HCEC 1CT (cell line): ENCODE measurements at regions not wholly inside any gene's neighbourhood (a gene's known extent, or its start where the extent isn't known, plus 50 kb on each side); places are given as distances from the start of the nearest gene placed in this dataset.

Experiments
- DNase-seq: peaks from one replicate; pipeline ENCODE4 v3.0.0-alpha.2; 2017

DNA sequence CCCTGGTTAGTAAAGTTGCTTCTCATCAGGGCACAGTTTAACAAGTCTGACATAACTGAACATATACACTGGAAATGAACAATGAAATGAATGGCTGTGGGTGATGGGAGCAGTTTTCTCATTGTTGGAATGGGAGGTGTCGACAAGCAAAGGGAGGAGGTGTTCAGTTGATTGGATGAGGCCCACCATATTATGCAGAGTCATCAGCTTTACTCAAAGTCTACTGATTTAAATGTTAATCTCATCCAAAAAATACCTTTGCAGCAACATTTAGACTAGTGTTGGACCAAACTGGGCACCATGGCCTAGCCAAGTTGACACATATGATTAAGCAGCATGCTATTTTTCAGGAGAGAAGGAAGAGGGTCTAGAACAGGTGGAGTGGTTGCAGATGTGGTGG lies 201.7 kb downstream of the RAMP3 start:
- no peak for DNase-seq

DNA sequence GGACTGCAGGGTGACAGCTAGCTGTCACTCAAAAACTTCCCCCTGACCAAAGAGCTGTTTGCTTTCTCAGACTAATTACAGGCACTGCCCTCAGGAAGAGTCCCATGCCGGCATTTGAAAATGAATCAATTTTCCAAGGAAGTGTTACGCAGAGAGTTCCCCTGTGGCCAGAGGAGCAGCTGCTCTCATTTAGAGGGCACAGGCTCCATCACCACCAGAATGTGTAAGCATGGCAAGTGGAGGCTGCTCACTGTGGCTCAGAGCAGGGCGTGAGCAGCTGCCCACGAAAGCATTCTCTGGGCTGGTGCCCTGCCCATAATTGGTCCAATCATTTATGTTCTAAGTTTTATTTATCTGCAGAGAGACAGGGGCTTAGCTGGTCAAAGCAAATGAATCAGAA lies 202.2 kb downstream of the RAMP3 start:
- no peak for DNase-seq

DNA sequence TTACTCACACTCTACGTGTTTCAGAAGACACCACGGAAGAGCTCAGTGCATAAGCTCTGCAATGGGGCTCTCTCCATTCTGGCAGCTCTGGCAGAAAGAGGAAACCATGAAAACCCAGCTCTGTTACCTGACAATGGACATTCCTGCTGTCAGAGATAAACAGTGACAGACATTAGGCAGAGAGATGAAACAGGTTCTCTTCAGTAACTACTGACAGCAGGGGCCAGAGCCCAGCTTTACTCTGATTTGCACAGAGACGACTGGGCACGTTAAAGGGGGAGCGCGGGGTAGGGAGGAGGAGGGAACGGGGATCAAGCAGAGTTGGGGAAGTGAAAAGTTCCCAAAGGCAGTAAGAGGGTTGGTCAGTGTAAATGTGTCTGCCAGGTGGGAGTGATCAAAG lies 206.1 kb downstream of the RAMP3 start:
- DNase-seq: no peak

DNA sequence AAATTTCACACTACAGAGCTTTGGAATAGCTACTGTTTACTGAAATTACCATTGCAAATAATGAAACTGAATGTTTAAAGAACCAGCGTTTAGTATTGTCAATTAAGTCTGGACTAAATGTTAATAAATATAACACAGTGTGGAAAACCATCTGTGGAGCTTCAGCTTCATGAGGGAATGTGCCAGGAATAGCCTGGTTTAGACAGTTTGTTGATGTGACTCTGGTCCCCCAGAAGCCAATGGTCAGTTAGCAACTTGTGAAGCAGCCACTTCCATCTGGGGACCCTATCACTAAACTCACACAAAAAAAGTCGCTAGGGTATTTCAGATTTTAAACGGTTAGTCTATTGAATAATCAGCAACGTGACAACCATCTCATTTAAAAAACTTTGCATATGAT lies 207.8 kb downstream of the RAMP3 start:
- no peak for DNase-seq

DNA sequence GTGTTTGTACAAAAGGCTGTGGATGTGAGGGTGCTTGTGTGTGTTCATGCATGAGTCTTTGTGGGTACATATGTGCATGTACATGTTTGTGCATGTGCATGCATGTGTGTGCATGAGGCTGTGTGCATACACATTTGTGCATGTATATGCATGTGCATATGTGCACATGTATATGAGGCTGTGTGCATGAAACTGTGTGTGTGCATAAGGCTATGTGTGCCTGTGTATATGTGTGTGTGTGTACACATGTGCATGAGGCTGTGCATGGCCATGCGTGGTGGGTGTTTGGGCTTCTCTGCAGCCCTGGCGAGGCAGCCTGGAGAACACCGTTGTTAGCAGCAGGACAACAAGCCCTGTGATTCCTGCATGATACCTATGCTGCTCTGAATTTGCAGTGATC lies 207.7 kb upstream of the ADCY1 start:
- no peak for DNase-seq

DNA sequence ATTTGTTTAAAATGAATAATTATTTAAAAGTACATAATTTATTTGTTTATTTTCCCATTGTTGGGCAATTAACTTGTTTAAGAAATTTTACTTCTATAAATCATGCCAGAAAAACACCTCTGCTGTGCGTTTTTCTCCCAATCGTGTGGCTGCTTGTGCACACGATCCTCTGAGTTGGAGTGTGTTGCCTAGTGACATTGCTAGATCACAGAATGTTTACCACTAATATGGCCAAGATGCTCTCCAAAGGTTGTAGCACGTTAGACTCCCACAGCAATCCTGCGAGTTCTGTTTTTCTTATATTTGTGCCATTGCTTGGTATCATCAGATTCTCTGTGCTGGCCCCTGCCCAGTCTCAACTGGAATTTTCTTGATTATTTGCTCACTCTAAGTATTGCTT lies 207.1 kb upstream of the ADCY1 start:
- DNase-seq: no peak

DNA sequence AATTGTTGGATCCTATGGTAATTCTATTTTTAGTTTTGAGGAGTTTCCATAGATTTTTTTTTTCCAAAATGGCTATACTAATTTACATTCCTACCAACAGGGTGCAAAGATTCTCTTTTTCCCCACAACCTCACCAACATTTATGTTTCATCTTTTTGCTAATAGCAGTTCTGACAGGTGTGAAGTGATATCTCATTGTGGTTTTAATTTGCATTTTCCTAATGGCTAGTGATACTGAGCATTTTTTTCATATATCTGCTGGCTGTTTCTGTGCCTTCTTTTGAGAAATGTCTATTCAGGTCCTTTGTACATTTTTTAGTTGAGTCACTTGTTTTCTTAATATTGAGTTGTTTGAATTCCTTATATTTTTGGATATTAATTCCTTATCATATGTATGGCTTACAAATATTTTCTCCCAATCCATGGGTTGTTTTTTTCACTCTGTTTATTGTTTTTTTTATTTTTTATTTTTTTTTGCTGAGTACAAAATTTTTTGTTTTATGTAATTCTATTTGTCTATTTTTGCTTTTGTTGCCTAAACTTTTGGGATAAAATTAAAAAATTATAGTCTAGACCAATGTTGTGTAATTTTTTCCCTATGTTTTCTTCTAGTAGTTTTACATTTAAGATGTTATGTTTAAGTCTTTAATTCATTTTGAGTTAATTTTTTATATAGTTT lies 205.9 kb upstream of the ADCY1 start:
- no peak for DNase-seq

DNA sequence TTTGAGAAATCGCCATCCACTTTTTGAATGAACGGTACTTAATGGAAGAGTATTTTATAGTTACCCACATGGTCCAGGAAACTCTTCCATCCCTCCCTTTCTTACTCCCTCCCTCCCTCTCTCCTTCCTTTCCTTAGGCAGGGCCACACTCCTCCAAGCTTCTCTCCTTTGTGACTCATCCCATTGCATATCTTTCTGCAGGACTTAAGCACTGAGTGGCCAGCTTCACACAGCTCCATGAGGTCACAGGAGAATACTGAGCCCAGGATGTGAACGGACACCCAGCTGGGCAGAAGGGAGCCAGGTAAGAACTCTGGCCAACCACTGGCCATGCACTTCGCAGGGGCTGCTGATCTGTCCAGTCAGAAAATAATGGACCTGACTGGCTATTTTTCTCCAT lies 189.7 kb upstream of the ADCY1 start:
- DNase-seq: peak; percentile 51

DNA sequence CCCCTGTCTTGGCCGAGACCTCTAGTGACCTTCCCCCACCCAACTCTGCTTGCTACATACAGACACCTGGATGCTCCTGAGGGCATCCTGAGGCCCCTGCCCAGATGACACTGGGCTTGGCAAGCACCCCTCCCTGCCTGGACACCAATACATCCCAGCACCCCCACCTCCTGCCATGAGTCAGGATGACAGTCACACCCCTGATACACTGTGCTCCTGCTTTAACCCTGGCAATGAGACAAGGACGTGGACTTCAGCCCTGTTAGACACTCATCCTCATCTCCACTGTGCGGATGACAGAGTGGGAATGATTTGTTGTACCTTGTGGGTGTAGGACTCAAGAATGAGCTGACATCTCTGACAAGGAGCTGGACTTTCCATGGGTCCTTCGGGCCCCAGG lies 186.3 kb upstream of the ADCY1 start:
- no peak for DNase-seq

DNA sequence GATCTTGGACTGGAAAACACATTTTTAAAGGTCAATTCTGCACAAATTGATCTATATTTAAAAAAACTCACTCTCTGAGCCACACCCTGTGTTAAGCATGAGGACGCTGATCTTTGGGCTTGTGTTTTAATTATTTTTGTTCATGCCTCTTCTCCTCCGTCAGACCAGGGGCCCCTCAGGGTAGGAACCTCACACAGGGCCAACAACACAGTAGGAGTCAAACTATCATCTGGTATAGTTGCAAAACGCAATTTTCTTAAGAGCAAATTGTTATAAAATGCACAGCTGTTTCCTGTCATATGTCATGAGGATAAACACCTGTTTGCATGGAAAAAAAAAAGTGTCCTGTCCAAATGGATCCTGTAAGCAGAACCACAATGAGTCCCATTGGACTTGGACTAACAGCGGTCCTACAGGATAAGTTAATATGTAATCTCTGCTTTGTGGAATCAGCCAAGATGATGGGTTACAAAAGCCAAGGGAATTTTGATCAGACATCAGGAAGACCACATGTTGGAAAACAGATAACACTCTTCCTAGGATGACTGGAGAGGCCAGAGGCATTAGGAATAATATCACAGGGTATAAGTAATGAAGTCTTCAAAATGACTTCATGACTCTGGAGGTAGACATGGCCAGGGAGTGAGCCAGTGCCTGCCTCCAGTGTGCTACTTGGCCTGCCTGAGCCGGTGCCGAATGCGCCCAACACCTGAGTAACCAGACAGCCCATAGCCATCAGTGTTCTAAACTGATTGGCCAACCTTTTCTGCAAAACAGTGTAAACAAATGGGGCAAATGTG lies 184.9 kb upstream of the ADCY1 start:
- peak; percentile 33 for DNase-seq

DNA sequence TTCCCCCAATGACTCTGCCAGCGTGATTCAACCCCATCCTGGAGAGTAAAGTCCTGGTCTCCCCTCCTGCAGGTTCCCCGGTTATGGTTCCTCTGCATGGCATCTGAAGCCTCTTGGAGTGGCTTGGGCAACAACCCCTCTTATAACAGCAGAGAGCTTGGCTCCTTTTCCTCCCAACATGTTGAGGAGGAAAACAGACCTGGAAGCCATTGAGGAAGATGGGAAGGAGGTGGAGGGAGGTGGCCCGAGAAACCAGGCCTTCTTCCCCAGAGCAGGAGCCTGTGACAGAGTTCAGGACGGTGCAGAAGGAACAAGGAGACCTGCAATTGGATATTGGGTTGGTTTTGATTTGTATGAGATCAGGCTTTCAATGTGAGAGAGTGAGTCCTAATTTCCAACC lies 184.0 kb upstream of the ADCY1 start:
- DNase-seq: no peak

DNA sequence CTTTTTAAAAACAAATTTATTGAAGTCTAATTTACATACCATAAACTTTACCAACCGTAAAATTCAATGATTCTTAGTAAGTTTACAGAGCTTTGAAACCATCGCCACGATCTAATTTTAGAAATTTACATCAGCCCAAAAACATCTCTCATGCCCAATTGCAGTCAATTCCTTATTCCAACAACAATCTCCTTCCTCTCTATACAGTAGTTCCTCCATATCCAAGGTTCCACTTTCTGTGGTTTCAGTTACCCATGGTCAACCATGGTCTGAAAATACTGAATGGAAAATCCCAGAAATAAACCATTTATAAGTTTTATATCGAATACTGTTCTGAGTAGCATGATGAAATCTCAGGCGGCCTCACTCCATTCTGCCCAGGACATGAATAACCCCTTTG lies 183.4 kb upstream of the ADCY1 start:
- DNase-seq: no peak

DNA sequence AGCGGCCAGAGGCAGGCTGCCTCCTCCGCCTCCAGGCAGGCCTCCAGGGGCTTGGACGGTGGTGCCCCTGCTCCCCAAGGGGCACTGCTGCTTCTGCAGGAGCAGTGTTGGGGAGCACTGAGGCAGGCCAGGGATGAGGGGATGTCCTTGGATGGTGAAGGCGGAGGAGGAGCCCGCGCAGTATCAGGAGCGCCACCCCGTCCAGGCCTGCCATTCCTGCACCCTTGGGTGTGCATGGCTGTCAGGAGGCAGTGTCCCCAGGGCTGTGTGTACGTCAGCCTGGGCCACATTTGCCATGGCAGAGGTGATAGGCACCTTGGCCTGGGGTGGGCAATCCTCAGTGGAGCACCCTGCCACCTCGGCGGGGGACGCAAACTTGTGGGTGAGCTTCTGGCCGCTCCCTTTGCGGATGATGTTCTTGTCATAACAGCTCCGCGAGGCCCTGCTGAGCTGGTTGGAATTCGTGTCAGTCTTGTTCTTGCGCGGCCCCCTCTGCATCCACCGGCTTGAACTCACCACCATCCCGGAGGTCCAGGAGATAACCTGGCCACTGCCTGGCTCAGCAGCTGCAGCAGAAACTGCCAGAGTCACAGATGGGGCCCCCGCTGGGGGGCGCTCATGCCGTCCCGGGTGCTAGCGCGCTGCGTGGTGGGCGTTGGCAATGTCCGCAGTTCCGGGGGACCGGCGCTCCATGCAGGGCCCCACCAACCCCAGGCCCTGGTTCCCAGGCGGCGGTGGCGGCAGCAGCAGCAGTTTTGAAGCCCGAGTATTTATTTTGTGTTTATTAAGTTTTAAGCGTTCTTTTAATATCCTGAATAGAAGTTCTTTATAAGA lies 182.3 kb upstream of the ADCY1 start:
- DNase-seq: no peak

DNA sequence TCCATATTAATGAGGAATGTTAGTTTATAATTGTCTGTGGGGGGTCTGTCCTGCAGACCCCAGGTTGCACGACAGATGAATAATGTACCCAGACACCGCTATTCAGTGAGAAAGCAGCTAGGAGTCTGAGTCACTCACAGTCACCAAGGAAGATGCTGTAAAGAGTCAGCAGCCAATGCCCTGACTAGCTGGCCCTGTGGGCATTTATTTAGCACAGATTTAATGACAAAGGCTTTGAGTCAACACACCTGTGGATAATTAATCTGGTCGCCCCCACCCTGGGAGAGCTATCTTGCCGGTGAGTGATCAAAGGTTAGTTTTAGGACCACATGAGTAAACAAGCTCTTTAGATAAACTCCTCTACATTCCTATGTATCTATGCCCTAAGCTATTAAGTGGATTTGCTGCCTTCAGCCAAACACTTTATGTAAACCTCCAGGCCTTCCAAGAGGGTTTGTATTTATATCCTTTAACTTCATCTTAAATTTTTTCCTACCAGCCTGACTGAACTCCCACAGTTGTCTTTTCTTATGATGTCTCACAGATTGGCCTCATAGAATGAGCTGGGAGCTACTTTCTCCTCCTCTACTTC lies 180.0 kb upstream of the ADCY1 start:
- no peak for DNase-seq

DNA sequence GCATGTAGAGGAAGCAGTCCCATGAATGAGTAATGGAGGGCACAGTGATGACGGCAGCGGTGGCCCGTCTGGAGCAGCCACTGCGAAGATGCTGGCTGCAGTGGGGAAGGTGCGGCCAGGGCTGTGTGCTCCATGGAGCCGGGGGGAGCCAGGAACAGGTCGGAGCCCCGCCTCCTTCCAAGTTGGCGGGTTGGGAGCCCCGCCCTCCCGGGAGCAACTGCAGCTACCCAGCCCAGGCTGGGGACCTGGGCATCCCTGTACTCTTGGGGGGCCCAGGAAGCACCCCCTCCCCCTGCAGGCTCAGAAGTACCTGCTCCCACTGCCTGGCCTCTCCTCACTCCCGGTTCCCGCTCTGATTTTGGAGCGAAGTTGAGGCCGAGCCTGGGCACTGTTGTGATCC lies 175.1 kb upstream of the ADCY1 start:
- DNase-seq: no peak

DNA sequence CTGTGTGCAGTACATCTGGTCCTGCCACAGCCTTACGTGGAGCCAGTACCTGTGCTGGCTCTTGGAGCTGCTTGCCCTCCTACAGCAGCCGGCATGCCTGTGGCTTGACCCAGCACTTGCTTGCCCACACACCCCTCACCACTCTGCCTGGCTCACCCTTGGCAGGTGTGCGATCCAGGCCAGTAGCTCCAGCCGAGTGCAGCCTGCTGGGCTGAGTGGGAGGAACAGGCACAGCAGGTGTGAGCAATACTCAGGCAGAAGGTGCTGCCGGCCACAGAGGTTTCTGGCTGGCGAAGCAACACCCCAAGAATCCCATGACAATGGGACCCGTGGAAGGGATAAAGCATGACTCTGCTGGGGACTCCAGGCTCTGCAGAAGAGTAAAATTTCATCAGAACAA lies 173.5 kb upstream of the ADCY1 start:
- DNase-seq: no peak

DNA sequence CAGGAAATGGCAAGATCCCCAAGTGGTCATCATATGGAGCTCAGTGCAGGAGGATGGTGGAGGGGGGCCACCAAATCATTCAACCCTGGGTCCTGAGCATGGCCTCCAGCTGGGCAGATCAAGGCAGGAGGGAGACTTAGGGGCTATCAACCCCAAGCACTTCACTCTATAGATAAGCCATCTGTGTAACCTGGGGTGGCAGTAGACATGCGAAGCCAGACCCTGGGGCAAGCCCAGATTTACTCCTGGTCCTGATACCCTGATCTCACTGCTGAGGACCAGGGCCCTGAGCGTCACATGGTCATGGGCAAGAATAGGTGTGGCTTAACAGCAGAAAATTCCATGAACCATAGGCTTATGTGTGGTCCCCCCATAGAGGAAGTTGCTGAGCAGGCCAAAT lies 173.0 kb upstream of the ADCY1 start:
- DNase-seq: no peak

DNA sequence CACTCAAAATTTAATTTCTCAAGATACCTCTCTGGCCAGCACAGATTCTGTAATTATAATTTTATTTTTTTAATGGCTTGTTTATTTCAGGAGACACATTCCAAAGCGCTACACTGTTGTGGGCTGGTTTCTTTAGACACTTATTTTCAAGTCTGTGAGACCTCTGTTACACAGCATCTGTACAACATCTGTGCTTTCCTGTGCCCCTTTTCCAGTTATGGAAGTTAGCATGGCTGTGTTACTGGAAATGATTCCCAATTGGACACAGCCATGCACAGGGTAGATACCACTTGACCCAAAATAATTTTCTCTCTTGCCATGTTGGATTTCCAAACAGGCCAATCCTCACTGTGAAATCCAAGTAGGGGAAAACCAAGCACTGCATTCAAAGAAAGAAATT lies 172.3 kb upstream of the ADCY1 start:
- DNase-seq: peak; percentile 13

DNA sequence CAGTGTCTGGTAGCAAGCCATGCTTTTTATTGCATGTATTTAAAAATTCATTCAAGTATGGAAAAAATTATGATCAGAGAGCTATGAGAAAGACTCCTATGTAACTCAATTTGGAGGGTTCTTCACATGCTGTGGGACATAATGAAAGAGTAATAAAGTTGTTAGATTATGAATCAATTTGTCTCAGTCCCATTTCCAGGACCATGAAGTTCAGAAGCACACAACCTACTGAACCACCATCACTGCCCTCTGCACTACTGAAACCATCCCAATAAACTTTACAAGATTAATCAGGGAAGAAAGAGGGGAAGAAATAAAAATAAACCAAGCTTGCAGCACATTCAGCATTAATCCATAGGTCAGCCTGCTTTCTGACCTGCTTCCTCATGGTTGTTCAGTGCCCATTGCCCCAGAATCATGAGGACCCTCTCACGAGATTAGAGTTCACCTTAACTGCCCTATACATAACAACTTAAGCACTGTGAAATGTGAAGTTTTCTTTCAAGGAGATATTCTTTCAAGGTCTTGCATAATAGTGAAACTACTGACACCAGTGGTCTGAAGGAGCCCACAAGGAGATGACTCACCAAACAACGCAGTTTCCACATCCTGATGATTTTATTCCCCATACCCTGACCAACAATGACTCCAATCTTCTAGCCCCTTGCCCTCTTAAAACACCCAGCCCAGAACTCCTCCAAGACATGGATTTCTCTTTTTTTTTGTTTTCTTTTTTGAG lies 171.5 kb upstream of the ADCY1 start:
- peak; percentile 85 for DNase-seq

DNA sequence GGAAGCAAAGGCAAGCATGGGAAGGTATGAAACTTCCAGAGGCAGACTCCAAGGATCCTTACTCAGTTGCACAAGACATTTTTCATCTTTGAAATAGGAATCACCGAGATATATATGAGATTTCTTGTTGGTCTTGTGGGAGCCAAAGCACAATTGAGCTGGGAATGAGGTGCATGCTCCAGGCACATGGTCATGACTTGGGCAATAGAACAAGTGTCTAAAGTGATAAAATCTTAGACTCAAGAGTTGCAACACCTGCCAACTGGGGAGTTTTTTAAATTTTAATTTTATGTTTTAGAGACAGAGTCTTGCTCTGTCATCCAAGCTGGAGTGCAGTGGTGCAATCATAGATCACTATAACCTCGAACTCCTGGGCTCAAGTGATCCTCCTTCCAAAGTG lies 169.5 kb upstream of the ADCY1 start:
- DNase-seq: no peak

DNA sequence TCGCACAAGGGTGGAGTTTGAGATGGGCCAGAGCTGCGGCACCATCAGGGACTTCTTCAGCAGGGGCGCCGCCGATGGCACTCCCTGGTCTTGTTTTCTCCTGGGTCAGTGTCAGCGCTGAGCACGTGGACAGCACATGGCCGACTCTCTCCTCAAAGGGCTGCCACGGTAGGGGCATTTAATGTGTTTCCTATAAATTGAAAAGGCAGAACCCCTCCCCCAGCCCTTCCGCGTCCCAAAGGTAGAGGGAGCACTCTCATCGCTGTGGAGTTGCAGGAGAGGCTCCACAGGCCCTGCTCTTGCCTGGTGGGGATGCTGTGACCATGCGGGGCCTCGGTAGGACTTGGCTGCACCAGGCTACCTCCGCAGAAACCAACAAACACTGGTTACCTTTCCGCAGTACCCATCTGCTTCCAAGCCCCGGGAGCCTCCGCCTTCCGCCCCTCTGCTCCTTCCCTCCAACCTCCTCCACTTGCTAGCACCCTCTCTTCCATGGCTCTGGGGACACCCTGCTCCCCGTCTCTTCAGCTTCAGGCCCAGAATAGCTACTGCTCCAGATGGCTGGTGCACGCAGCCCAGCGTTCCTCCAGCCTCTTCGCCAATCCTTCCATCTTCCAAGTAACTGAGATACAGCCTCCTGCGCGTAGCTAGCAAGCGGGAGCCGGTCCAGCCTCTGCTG lies 166.3 kb upstream of the ADCY1 start:
- DNase-seq: no peak

DNA sequence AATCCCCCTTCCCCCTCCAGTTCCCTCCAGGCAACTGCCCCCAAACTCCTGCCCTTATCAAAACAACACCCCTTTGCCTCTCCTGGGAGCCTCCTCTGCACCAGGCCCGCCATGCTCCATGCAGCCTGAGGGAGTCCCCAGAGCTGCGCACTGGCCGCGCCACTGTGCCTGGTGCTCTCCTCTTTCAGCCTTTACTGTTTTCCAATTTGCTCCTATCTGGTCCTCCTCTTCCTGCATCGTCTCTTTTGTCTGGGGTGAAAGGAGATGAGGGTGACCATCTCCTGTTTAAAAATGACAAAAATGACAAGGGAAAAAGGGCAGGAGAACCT lies 165.8 kb upstream of the ADCY1 start:
- no peak for DNase-seq
